ENCODE measurements at regions not wholly inside any gene's neighbourhood (a gene's known extent, or its start where the extent isn't known, plus 50 kb on each side); places are given as distances from the start of the nearest gene placed in this dataset.
A peak's percentile ranks its signal among the peaks of the same experiment; 100 is the strongest.

GRCh38 chr12:89924191-89924590 lies 215.6 kb upstream of the ATP2B1 start:
- Mint-ChIP-seq H3K36me3 (ENCODE audit: insufficient read depth, unreplicated experiment) (no peaks in the 10 kb centered on the region), H3K9me3 (ENCODE audit: low read depth, unreplicated experiment) (no peaks in the 10 kb centered on the region), H3K4me3 (ENCODE audit: low read depth, unreplicated experiment) (no peak overlapping the region), H3K27ac (ENCODE audit: unreplicated experiment) (no peak overlapping the region), H3K4me1 (ENCODE audit: low read depth, unreplicated experiment) (peaks cover 7% of the 10 kb centered on the region), H3K27me3 (ENCODE audit: unreplicated experiment) (no peaks in the 10 kb centered on the region)
- no TSS peak for BruUV-seq (replicated peaks)
- CTCF ChIA-PET: no interaction called here
- no peak for TF ChIP-seq CTCF (IDR thresholded peaks at IDR 0.05; ENCODE audit: unreplicated experiment)
- intact Hi-C loops (cut with micrococcal nuclease; ENCODE audit: unreplicated experiment): no loop called here
- DNase-seq: no peak

DNA sequence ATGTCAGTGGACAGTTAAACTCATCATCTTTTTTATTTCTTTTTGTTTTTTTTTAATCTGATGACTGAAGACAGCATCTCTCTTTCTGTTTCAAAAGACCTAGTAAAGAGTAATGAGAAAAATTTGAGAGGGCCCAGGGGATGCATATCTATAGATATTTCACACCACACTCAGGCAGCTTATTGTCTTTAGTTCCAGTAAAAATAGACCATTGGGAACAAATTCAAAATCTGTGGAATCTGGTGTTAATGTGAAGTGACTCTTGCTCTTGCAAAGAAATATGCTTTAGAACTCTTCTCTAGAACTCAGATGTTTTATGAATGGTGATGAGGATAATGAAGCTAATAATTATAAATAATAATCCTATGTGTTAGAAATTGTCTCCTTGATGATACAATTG lies 214.5 kb upstream of the ATP2B1 start:
- no peak for DNase-seq
- no TSS peak for BruUV-seq (replicated peaks)
- Mint-ChIP-seq H3K4me1 (ENCODE audit: low read depth, unreplicated experiment) (peaks cover 14% of the 10 kb centered on the region), H3K9me3 (ENCODE audit: low read depth, unreplicated experiment) (no peaks in the 10 kb centered on the region), H3K27ac (ENCODE audit: unreplicated experiment) (no peak overlapping the region), H3K27me3 (ENCODE audit: unreplicated experiment) (no peaks in the 10 kb centered on the region), H3K4me3 (ENCODE audit: low read depth, unreplicated experiment) (no peak overlapping the region), H3K36me3 (ENCODE audit: insufficient read depth, unreplicated experiment) (no peaks in the 10 kb centered on the region)
- no peak for TF ChIP-seq CTCF (IDR thresholded peaks at IDR 0.05; ENCODE audit: unreplicated experiment)
- intact Hi-C loops (cut with micrococcal nuclease; ENCODE audit: unreplicated experiment): no loop called here
- CTCF ChIA-PET: no interaction called here

- no peak overlapping the region for H3K4me3 Mint-ChIP-seq (ENCODE audit: low read depth, unreplicated experiment)
- CTCF ChIA-PET: no interaction called here
- TF ChIP-seq CTCF (IDR thresholded peaks at IDR 0.05; ENCODE audit: unreplicated experiment): no peak
- intact Hi-C loops (cut with micrococcal nuclease; ENCODE audit: unreplicated experiment): no loop called here
- no peaks in the 10 kb centered on the region for H3K36me3 Mint-ChIP-seq (ENCODE audit: insufficient read depth, unreplicated experiment)
- no peaks in the 10 kb centered on the region for H3K27me3 Mint-ChIP-seq (ENCODE audit: unreplicated experiment)
- H3K27ac Mint-ChIP-seq (ENCODE audit: unreplicated experiment): no peak overlapping the region
- DNase-seq: no peak
- peaks cover 17% of the 10 kb centered on the region for H3K4me1 Mint-ChIP-seq (ENCODE audit: low read depth, unreplicated experiment)
- H3K9me3 Mint-ChIP-seq (ENCODE audit: low read depth, unreplicated experiment): no peaks in the 10 kb centered on the region
- BruUV-seq (replicated peaks): no TSS peak
These were observed 212.2 kb upstream of the ATP2B1 start for GRCh38 chr12:89920866-89921265.

- Mint-ChIP-seq H3K27ac (ENCODE audit: unreplicated experiment) (no peak overlapping the region), H3K9me3 (ENCODE audit: low read depth, unreplicated experiment) (no peaks in the 10 kb centered on the region), H3K27me3 (ENCODE audit: unreplicated experiment) (no peaks in the 10 kb centered on the region), H3K36me3 (ENCODE audit: insufficient read depth, unreplicated experiment) (no peaks in the 10 kb centered on the region), H3K4me3 (ENCODE audit: low read depth, unreplicated experiment) (no peak overlapping the region), H3K4me1 (ENCODE audit: low read depth, unreplicated experiment) (peaks cover 17% of the 10 kb centered on the region)
- DNase-seq: peak; percentile 26
- CTCF ChIA-PET: interaction anchor here (0.5 kb wide), 1 partner anchor 66 kb away, joined by 5 read pairs; no protein-coding TSS in a partner anchor
- no TSS peak for BruUV-seq (replicated peaks)
- no peak for TF ChIP-seq CTCF (IDR thresholded peaks at IDR 0.05; ENCODE audit: unreplicated experiment)
- intact Hi-C loops (cut with micrococcal nuclease; ENCODE audit: unreplicated experiment): no loop called here
These were observed 210.7 kb upstream of the ATP2B1 start for GRCh38 chr12:89919241-89919906.
